Keratinocyte (primary cell): ENCODE measurements at regions not wholly inside any gene's neighbourhood (a gene's known extent, or its start where the extent isn't known, plus 50 kb on each side); places are given as distances from the start of the nearest gene placed in this dataset.

ENCODE experiments used
- DNase-seq: peaks from one replicate; pipeline ENCODE4 v3.0.0-alpha.2; 2011; ENCODE audit warnings: low read depth, missing footprints, low spot score
- FAIRE-seq: peaks from 2 replicates; lab custom pipeline; 2011; peaks lifted over from hg19 to GRCh38; lab: Jason Lieb, UNC
- H2AFZ ChIP-seq: 2 replicates; pipeline ENCODE4 v1.6.0; 2012; ENCODE audit warnings: low read length, control low read depth, inconsistent platforms; ENCODE audit not compliant: control insufficient read depth
- H3K27ac ChIP-seq: 2 replicates; pipeline ENCODE4 v1.5.1; 2011; ENCODE audit warnings: low read length; ENCODE audit not compliant: control insufficient read depth, insufficient read depth
- H3K27me3 ChIP-seq: 3 replicates; pipeline ENCODE4 v1.6.0; 2011; ENCODE audit warnings: low read length; ENCODE audit not compliant: control insufficient read depth, insufficient read depth; ENCODE audit errors: extremely low read depth
- H3K36me3 ChIP-seq, 2 experiments: 2 replicates in 1 of 2; 3 replicates in 1 of 2; pipeline ENCODE4 v1.5.1; 2011; ENCODE audit warnings: low read length in 2 of 2, mild to moderate bottlenecking in 1 of 2; ENCODE audit not compliant: control insufficient read depth in 2 of 2, insufficient read depth in 2 of 2; ENCODE audit errors: extremely low read depth in 1 of 2
- H3K4me1 ChIP-seq: 3 replicates; pipeline ENCODE4 v1.5.1; 2011; ENCODE audit warnings: low read length; ENCODE audit not compliant: control insufficient read depth, insufficient read depth; ENCODE audit errors: extremely low read depth
- H3K4me2 ChIP-seq: 3 replicates; pipeline ENCODE4 v1.6.0; 2011; ENCODE audit warnings: low read depth, low read length; ENCODE audit not compliant: control insufficient read depth, insufficient read depth; ENCODE audit errors: extremely low read depth
- H3K4me3 ChIP-seq, 3 experiments: fragments of 200-600 bp in 1 of 3; sonication (generic) in 1 of 3; 2 replicates in 2 of 3; 3 replicates in 1 of 3; pipeline ENCODE4 v1.5.1; 2011 to 2016; ENCODE audit warnings: low read length in 3 of 3, mild to moderate bottlenecking in 3 of 3, control low read depth in 2 of 3, inconsistent platforms in 1 of 3, low read depth in 1 of 3, mixed read lengths in 1 of 3, mixed run types in 1 of 3, moderate library complexity in 1 of 3; ENCODE audit not compliant: control insufficient read depth in 2 of 3, insufficient read depth in 2 of 3; ENCODE audit errors: extremely low read depth in 1 of 3
- H3K79me2 ChIP-seq: 2 replicates; pipeline ENCODE4 v1.6.0; 2012; ENCODE audit warnings: low read length; ENCODE audit not compliant: control insufficient read depth, insufficient read depth
- H3K9ac ChIP-seq: 3 replicates; pipeline ENCODE4 v1.6.0; 2011; ENCODE audit warnings: low read length; ENCODE audit not compliant: control insufficient read depth, insufficient read depth; ENCODE audit errors: extremely low read depth
- H3K9me1 ChIP-seq: 3 replicates; pipeline ENCODE4 v1.6.0; 2011; ENCODE audit warnings: low read length; ENCODE audit not compliant: control insufficient read depth, insufficient read depth; ENCODE audit errors: extremely low read depth
- H3K9me3 ChIP-seq: 2 replicates; pipeline ENCODE4 v1.5.1; 2012; ENCODE audit warnings: low read depth, low read length; ENCODE audit not compliant: control insufficient read depth
- H4K20me1 ChIP-seq: 3 replicates; pipeline ENCODE4 v1.6.0; 2011; ENCODE audit warnings: low read length; ENCODE audit not compliant: control insufficient read depth, insufficient read depth; ENCODE audit errors: extremely low read depth
- CTCF ChIP-seq, 3 experiments: IDR thresholded peaks in 1 of 3; conservative IDR thresholded peaks in 1 of 3; optimal IDR thresholded peaks in 1 of 3; 2 replicates in 2 of 3; 3 replicates in 1 of 3; pipeline versions ENCODE3 to v1.5.1; 2011; ENCODE audit warnings: low read length in 3 of 3, mild to moderate bottlenecking in 3 of 3, moderate library complexity in 2 of 3, control low read depth in 1 of 3, inconsistent platforms in 1 of 3; ENCODE audit not compliant: insufficient read depth in 2 of 3; ENCODE audit errors: extremely low read depth in 1 of 3
- EZH2 ChIP-seq: IDR thresholded peaks from one replicate; pipeline ENCODE4 v1.6.1; 2012; ENCODE audit warnings: inconsistent platforms, mild to moderate bottlenecking, low read length, moderate library complexity
- dilution Hi-C: fragments of 300-500 bp; cut with MboI; formaldehyde crosslinking; loops from one replicate; pipeline ENCODE4 v1.7.0; 2020; ENCODE audit warnings: low sequenced_read_pairs; ENCODE audit not compliant: extremely low pct_ligation_motif_present

- H3K27ac ChIP-seq = no peak overlapping the region
Measured at GRCh38 chr6:137727216-137727765, 139.8 kb upstream of the TNFAIP3 start.

DNA sequence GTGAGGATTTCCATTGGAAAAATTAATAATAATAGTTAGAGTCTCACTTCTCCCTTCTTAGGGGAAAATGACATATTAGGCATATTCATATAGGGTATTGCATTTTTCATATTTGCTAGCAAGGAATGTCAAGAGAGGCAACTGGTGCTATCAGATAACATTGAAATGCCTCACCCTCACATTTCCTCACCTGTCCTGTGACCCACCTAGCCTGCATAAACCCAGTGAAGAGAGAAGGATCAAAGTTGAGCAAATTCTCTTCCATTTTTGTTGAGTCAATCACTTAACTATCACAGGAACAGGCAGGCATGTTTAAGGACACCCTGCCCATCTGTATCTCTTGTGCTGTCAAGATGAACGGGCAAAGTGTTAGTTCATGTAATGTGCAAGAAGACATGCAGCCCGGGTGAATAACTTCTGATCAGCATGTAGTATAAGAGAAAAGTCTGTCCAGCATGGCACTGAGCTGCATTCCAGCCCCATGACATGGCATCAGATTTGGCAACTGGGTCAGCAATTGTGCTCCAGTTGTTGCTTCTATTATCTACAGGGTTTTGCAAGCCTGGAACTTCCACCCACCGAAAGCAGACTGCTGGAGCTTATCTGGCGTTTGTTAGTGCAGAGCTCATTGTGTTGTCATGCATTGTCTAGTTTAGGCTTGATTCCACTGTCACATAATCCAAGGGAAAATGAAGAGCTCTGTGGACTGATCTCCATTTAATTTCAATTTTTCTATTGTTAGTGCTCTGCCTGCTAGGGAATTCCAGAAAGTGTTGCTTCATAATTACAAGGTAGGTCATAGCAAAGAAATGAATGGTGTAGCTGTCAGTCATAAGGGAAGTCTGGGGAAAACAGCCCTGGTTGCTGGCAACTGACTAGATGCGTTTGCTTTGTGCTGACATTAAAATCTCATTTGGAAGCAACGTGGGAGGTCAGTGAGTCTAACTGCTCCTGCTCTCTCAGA, 138.4 kb upstream of the TNFAIP3 start:
- no peaks in the 10 kb centered on the region for H3K36me3 ChIP-seq
- TF ChIP-seq CTCF (optimal IDR thresholded peaks at IDR 0.05 in 1 of 3, IDR thresholded peaks at IDR 0.05 in 1 of 3, conservative IDR thresholded peaks at IDR 0.05 in 1 of 3; ENCODE audit: extremely low read depth in 1 of 3, insufficient read depth in 2 of 3, low read length in 3 of 3) (no peak), EZH2 (no peak)
- H3K79me2 ChIP-seq = no peaks in the 10 kb centered on the region
- H3K4me1 ChIP-seq = peaks cover 37% of the 10 kb centered on the region
- H3K4me3 ChIP-seq = no peak overlapping the region
- peak overlapping the region; percentile 77 for H3K27ac ChIP-seq
- H4K20me1 ChIP-seq = no peaks in the 10 kb centered on the region
- H3K27me3 ChIP-seq = no peaks in the 10 kb centered on the region
- H3K4me2 ChIP-seq = peak overlapping the region; percentile 47
- peak overlapping the region; percentile 43 for H3K9ac ChIP-seq
- peak; percentile 88 for FAIRE-seq
- peak; percentile 73 for DNase-seq
- dilution Hi-C loops = no loop called here
- peak overlapping the region; percentile 17 for H2AFZ ChIP-seq
- no peaks in the 10 kb centered on the region for H3K9me1 ChIP-seq
- H3K9me3 ChIP-seq = no peaks in the 10 kb centered on the region

More at GRCh38 chr6:137727216-137727765, 139.8 kb upstream of the TNFAIP3 start:
- TF ChIP-seq CTCF (optimal IDR thresholded peaks at IDR 0.05 in 1 of 3, IDR thresholded peaks at IDR 0.05 in 1 of 3, conservative IDR thresholded peaks at IDR 0.05 in 1 of 3; ENCODE audit: extremely low read depth in 1 of 3, insufficient read depth in 2 of 3, low read length in 3 of 3) = no peak
- TF ChIP-seq EZH2 = no peak
- Histone ChIP-seq H3K4me1 (peaks cover 36% of the 10 kb centered on the region), H4K20me1 (no peaks in the 10 kb centered on the region), H3K36me3 (no peaks in the 10 kb centered on the region), H3K4me3 (no peak overlapping the region), H3K9me1 (no peaks in the 10 kb centered on the region), H3K9me3 (no peaks in the 10 kb centered on the region), H3K9ac (no peak overlapping the region), H3K27me3 (no peaks in the 10 kb centered on the region), H2AFZ (no peak overlapping the region), H3K79me2 (no peaks in the 10 kb centered on the region), H3K4me2 (no peak overlapping the region)
- FAIRE-seq (no peak), DNase-seq (no peak)
- dilution Hi-C loops = no loop called here
